PFSK-1 (cell line): ENCODE measurements at regions not wholly inside any gene's neighbourhood (a gene's known extent, or its start where the extent isn't known, plus 50 kb on each side); places are given as distances from the start of the nearest gene placed in this dataset.

ENCODE experiments used
- FOXP2 ChIP-seq: optimal IDR thresholded peaks from 2 replicates; pipeline ENCODE3; 2011; ENCODE audit warnings: borderline replicate concordance, control low read depth, inconsistent platforms; ENCODE audit not compliant: insufficient read depth; ENCODE audit errors: extremely low read length, extremely low read depth
- POLR2AphosphoS5 ChIP-seq: IDR thresholded peaks from 2 replicates; pipeline ENCODE4 v1.6.1; 2012; ENCODE audit warnings: low read depth, mild to moderate bottlenecking, control low read depth, low read length, moderate library complexity
- REST ChIP-seq, 2 experiments: IDR thresholded peaks; 2 replicates each; pipeline versions ENCODE4 v1.6.1 to v1.8.0; 2011 to 2012; ENCODE audit warnings: low read depth in 2 of 2, low read length in 2 of 2, control low read depth in 1 of 2, inconsistent platforms in 1 of 2, mild to moderate bottlenecking in 1 of 2, moderate library complexity in 1 of 2; ENCODE audit not compliant: insufficient read depth in 1 of 2
- SIN3A ChIP-seq: IDR thresholded peaks from 2 replicates; pipeline ENCODE4 v1.6.1; 2012; ENCODE audit warnings: mild to moderate bottlenecking, low read length, moderate library complexity, borderline replicate concordance; ENCODE audit not compliant: insufficient read depth
- TAF1 ChIP-seq: IDR thresholded peaks from 2 replicates; pipeline ENCODE4 v1.6.1; 2012; ENCODE audit warnings: low read length, control low read depth, borderline replicate concordance; ENCODE audit not compliant: insufficient read depth

- no peak for TF ChIP-seq TAF1
These were observed 1186.3 kb downstream of the EFNB2 start for GRCh38 chr13:105349082-105349723.

GRCh38 chr13:105346141-105346775, 1189.2 kb downstream of the EFNB2 start:
- TF ChIP-seq FOXP2 (no peak), SIN3A (no peak), TAF1 (no peak), REST (IDR thresholded peaks at IDR 0.05; ENCODE audit: insufficient read depth in 1 of 2, low read depth in 2 of 2, low read length in 2 of 2) (no peak), POLR2AphosphoS5 (no peak)

GRCh38 chr13:105345730-105346129, 1189.7 kb downstream of the EFNB2 start:
- no peak for TF ChIP-seq TAF1
- no peak for TF ChIP-seq REST (IDR thresholded peaks at IDR 0.05; ENCODE audit: insufficient read depth in 1 of 2, low read depth in 2 of 2, low read length in 2 of 2)
- no peak for TF ChIP-seq SIN3A
- no peak for TF ChIP-seq FOXP2
- TF ChIP-seq POLR2AphosphoS5: no peak

- no peak for TF ChIP-seq TAF1
- no peak for TF ChIP-seq REST (IDR thresholded peaks at IDR 0.05; ENCODE audit: insufficient read depth in 1 of 2, low read depth in 2 of 2, low read length in 2 of 2)
- TF ChIP-seq POLR2AphosphoS5: no peak
- no peak for TF ChIP-seq FOXP2
- no peak for TF ChIP-seq SIN3A
These were observed 1190.3 kb downstream of the EFNB2 start for GRCh38 chr13:105345131-105345530.

- TF ChIP-seq TAF1: no peak
- no peak for TF ChIP-seq REST (IDR thresholded peaks at IDR 0.05; ENCODE audit: insufficient read depth in 1 of 2, low read depth in 2 of 2, low read length in 2 of 2)
- no peak for TF ChIP-seq FOXP2
- no peak for TF ChIP-seq SIN3A
- TF ChIP-seq POLR2AphosphoS5: no peak
These were observed 1192.2 kb downstream of the EFNB2 start for GRCh38 chr13:105343134-105343806.
